ENCODE measurements at regions not wholly inside any gene's neighbourhood (a gene's known extent, or its start where the extent isn't known, plus 50 kb on each side); places are given as distances from the start of the nearest gene placed in this dataset.

GRCh38 chr20:58092353-58092752, 136.1 kb downstream of the ANKRD60 start:
- TF ChIP-seq CTCF (IDR thresholded peaks at IDR 0.05; ENCODE audit: low read length) = no peak
- TF ChIP-seq EZH2 (IDR thresholded peaks at IDR 0.05; ENCODE audit: borderline replicate concordance, low read length) = no peak

Measured in OCI-LY1 (cell line).